GM18511 (cell line): ENCODE measurements at regions not wholly inside any gene's neighbourhood (a gene's known extent, or its start where the extent isn't known, plus 50 kb on each side); places are given as distances from the start of the nearest gene placed in this dataset.

Experiments used
- ATAC-seq: cut with Tn5 transposase; IDR thresholded peaks from one replicate; pipeline ENCODE4 v1.9.1; 2021; ENCODE audit warnings: mild to moderate bottlenecking, moderate library complexity; ENCODE audit not compliant: unreplicated experiment

GRCh38 chr5:61948151-61948550 lies 357.9 kb upstream of the KIF2A start:
- ATAC-seq = no peak

GRCh38 chr5:61949054-61949678 lies 356.8 kb upstream of the KIF2A start:
- no peak for ATAC-seq

- ATAC-seq = no peak
Measured at GRCh38 chr5:61949679-61950435, 356.1 kb upstream of the KIF2A start.

GRCh38 chr5:61951295-61951694 lies 354.7 kb upstream of the KIF2A start:
- no peak for ATAC-seq

- no peak for ATAC-seq
Measured at GRCh38 chr5:61953913-61954312, 352.1 kb upstream of the KIF2A start.

GRCh38 chr5:61964201-61964600 lies 341.8 kb upstream of the KIF2A start:
- no peak for ATAC-seq

GRCh38 chr5:61965069-61965468 lies 340.9 kb upstream of the KIF2A start:
- ATAC-seq = no peak

GRCh38 chr5:61965490-61965889 lies 340.5 kb upstream of the KIF2A start:
- ATAC-seq = no peak

- ATAC-seq = no peak
Measured at GRCh38 chr5:61966296-61966955, 339.6 kb upstream of the KIF2A start.

- no peak for ATAC-seq
Measured at GRCh38 chr5:61966997-61967396, 339.0 kb upstream of the KIF2A start.

- ATAC-seq = no peak
Measured at GRCh38 chr5:61967681-61968080, 338.3 kb upstream of the KIF2A start.

GRCh38 chr5:61969347-61969746 lies 336.7 kb upstream of the KIF2A start:
- ATAC-seq = no peak

- ATAC-seq = no peak
Measured at GRCh38 chr5:61969755-61970154, 336.3 kb upstream of the KIF2A start.

- no peak for ATAC-seq
Measured at GRCh38 chr5:61970218-61970617, 335.8 kb upstream of the KIF2A start.

GRCh38 chr5:61974680-61975079 lies 331.3 kb upstream of the KIF2A start:
- ATAC-seq = no peak

GRCh38 chr5:61981886-61982285 lies 324.1 kb upstream of the KIF2A start:
- ATAC-seq = no peak

GRCh38 chr5:61991430-61991829 lies 314.6 kb upstream of the KIF2A start:
- no peak for ATAC-seq

GRCh38 chr5:61991866-61992265 lies 314.1 kb upstream of the KIF2A start:
- no peak for ATAC-seq

- ATAC-seq = no peak
Measured at GRCh38 chr5:61993295-61993927, 312.6 kb upstream of the KIF2A start.

GRCh38 chr5:61994171-61994570 lies 311.8 kb upstream of the KIF2A start:
- ATAC-seq = no peak

GRCh38 chr5:61995486-61995885 lies 310.5 kb upstream of the KIF2A start:
- ATAC-seq = no peak

GRCh38 chr5:61999371-61999770 lies 306.6 kb upstream of the KIF2A start:
- no peak for ATAC-seq
